HG02571 (cell line): ENCODE measurements at regions not wholly inside any gene's neighbourhood (a gene's known extent, or its start where the extent isn't known, plus 50 kb on each side); places are given as distances from the start of the nearest gene placed in this dataset.
"Not testable (repeated sequence)": the region's sequence is repeated elsewhere in the genome, so short reads cannot be mapped to it uniquely, and the experiment has no call there.

Experiments
- ATAC-seq: cut with Tn5 transposase; IDR thresholded peaks from one replicate; pipeline ENCODE4 v1.9.1; 2021; ENCODE audit warnings: mild to moderate bottlenecking, moderate library complexity; ENCODE audit not compliant: unreplicated experiment

DNA sequence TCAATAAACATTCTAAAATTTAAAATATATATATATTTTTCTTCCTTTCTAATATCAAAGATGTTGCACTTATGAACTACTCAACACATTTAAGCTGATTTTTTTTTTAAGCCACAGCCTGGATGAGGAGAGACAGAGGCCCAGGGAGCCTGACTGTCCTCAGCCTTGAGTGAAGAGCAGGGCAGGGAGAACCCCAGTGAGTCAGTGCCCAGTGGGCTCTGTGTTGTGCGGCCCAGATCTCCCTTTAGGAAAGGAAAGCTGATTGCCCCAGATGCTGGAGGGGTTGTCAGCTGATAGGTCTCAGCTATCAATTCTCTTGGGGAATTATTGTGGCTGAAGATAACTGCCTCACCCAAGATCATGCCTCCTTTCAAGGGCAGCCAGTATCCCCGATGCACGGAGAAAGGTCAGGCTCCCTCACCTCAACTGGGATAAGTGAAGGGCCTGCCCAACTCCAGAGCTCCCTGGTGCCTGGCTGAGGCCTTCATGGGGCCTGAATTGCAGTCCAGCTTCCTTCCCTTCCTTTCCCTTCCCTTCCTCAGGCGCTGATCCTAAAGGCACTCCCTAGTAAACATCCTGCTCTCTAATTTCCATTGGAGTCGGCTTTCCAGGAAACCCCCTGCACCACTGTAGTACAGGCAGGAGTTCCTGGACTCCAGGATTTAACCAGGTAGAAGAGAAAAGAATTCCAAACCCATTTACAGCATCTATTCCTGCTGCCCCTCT is 106.9 kb upstream of the ATL2 start:
- ATAC-seq = no peak

DNA sequence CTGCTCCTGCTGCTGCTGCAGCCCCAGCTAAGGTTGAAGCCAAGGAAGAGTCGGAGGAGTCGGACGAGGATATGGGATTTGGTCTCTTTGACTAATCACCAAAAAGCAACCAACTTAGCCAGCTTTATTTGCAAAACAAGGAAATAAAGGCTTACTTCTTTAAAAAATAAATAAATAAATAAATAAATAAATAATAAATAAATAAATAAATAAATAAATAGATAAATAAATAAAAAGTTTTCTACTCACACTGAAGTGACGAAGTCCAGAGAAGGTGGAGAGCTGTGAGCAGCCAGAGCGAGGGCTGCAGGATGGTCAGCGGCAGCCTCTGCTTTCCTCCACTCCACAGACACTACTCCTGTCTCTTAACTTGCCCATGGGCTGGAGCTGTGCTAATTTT is 105.6 kb upstream of the ATL2 start:
- ATAC-seq = not testable (repeated sequence)

DNA sequence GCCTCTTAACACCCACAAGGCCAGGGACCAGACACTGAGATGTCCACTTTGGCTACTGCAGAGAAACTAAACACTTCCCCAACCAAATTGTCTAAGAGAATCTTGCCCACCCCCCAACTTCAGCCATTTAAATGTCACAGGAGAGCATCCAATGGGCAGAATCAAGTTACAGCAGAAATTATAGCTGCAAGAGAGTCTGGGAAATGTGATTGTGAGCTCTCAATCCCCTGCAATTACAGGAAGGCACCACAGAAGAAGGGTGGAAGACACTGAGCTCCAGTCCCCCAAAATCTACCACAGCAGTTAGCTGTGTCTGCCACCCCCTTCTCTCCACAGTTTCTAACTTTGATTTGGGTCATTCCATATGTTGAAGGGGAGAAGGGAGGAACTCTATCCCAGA is 103.5 kb upstream of the ATL2 start:
- no peak for ATAC-seq

DNA sequence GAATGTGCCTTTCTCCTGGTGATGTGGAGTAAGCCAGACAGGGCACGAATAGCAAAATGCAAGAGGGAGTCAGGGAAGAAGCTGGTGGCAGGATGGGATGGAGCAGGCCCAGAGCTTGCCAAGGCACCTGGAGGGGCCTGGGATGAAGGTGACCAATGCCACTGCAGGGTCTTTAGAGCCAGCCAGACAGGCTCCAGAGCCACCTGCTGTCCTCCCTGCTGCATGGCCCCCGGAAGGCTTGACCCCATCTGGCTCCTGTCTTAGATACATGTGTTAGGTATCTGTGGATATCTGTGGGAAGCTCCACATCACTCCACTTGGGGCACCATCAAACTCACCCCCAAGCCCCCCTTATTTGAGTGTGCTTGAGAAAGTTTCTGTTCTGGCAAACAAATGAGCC is 99.9 kb upstream of the ATL2 start:
- no peak for ATAC-seq

DNA sequence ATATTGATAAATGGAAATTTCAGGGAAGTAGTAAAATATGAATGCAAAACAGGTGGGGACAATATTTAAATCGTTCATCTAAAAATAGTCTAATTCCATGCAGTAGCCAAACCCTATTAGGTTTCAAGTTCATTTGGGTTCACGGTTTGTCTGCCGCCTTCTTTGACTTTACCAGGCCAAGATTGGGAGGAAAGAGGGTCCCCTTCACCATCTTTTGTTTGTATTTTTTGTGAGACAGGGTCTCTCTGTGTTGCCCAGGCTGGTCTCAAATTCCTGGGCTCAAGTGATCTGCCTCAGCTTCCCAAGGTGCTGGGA is 98.5 kb upstream of the ATL2 start:
- no peak for ATAC-seq

DNA sequence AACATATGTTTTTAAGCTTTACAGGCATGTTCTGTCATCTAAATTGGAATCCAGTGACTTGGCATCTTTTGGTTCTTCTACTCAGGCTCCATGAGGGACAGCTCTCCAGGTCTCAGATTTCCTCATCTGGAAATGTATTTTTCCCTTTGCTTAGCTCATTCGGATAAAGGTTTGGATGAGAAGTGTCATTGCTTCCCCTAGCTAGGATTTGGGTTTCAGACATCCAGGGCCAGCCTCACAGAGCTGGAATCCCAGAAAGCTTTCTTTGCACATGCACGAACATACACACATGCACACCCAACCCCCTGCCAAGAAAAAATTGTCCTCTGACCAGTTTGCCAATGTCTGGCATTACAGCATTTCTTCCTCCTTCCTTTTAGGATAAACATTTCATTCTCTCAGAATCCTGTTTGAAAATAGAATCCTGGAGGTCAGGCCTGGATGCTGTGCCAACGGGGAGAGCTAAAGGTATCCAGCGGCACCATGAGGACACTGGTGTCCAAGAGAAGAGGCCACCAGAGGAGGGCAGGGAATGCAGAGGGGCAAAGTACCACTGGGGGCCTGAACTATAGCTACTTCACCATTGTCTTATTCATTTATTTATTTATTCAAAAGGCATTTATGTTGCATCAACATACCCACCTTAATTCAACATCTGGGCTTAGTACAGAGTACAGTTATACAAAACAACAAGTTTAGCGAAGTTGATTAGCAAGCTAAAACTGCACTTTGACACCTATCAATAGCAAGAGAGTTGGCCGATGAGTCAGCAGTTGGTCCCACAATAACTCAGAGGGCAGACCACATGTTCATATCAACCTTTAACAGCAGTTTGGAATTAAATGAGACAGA is 97.9 kb upstream of the ATL2 start:
- no peak for ATAC-seq

DNA sequence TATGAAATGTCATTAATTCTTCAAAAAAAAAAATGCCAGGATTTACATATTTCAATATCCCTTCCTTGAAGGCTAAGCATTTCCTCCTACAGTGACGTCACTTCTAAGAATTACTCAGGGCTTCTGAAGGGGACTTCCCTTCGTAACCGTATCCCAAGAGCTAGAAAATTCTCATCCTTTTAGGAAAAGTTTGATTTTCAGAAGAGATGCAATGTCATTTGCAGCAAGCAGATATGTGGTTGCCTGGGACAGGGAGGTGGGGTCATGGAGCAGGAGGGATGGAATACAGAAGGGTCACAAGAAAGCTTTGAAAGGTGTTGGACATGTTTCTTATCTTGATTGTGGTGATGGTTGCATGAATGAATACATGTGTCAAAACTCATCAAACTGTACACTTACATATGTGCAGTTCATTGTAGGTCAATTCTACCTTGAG is 97.0 kb upstream of the ATL2 start:
- no peak for ATAC-seq

DNA sequence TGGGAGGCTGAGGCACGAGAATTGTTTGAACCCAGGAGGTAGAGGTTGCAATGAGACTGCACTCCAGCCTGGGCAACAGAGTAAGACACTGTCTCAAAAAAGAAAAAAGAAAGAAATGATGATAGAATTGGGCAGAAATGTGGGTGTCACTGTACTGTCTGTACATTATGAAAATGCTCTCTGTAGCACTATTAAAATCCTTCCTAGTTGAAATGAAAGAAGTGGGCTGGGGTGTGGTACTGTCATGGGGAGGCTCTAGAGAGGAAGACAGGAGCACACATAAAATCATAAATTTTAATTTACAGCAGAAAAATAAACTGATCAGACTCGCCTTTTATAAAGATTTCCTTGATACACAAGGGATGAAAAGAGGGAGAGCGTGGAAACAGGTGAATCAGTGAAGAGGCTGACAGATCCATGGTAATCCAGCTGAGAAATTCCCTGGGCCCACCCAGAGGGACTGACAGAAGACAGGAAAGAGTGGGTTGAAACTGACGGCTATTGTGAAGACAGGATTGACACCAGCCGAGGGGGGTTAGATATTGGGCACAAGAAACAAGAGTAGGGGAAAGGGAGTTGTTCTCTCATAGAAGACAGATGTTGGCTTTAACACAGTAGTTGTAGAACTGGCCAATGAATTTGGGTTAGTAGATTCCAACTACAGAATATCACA is 96.4 kb upstream of the ATL2 start:
- no peak for ATAC-seq

DNA sequence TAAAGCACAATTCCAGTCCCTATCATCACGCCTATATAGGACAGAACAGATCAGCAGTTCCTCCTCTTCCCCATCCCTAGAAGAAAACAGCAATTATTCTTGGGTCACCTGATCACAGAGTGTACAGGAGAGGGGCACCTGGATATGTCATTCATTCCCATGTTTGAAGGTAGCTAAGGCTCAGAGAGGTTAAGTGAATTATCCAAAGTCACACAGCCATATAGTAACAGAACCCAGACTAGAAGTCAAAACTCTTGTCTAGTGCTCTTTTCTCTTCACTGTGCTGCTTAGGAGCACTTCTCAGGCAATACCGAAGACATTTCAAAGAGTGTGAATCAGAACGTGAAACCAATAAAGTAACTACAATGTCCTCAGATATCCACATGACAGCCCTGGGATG is 93.0 kb upstream of the ATL2 start:
- no peak for ATAC-seq

DNA sequence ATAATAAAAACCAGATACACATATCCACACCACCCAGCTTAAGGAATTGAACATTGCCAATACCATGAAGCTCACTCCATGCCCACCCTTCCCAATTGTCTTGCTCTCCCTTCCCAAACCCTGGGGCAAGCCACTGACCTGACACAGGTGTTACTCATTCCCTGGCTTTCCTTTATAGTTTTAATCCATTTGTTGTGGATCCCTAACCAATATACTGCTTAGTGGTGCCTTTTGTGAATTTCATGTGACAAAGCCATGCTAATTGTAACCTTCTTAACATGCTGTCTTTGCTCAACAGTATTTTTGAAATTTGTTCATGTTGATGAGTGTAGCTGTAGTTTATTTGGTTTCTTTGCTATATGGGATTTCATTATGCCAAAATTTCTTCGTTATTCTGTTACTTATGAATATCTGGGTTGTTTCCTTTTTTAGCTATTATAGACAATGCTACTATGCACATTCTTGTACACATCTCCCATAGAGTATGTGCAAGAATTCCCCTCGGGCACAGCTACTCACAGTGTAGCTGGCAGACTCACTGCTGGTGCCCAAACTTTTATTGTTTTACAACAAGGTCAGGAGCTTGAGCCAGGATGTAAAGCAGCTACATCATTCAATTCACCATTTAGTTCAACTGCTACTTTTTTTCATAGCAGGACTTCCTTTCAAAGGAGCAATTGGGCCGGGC is 90.8 kb upstream of the ATL2 start:
- no peak for ATAC-seq

DNA sequence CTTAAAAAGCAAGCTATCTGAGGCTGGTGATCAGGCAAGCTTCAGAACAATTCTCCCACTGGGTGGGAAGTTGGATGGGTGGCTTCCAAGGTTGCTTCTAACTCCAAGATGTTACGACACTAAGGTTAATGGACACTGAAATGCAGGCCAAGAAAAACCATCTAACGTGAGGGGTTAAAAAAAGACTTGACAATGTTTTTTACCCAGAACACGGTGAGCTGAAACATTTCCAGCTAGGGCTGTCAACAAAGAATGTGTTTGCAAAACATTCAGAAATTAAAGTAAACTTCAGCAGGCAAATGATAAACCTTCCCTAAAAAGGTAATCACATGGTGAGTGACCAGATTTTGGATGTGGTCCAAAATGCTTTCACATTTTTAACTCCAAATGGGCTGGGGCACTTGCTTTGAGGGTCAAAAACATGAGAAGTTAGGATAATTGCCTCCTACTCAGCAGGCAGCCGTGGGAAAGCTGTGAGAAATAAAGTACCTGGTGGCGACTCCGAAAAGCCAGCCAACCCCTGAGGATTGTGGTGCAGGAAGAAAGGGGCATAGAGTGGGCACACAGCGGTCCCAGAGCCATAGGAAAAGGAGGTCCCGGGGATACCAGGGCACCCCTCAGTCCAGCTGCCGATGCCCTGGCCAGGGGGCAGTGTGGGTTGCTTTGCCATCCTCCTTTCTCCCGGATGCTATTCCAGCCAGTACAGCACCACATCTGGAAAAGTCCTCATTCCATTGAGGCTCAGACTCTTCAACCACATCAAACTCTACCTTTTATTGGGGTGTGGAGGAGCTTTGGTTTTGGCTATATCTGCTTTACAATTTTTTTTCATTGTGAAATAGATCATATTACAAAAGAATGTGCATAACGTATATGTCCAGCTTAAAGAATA is 90.0 kb upstream of the ATL2 start:
- ATAC-seq = no peak

DNA sequence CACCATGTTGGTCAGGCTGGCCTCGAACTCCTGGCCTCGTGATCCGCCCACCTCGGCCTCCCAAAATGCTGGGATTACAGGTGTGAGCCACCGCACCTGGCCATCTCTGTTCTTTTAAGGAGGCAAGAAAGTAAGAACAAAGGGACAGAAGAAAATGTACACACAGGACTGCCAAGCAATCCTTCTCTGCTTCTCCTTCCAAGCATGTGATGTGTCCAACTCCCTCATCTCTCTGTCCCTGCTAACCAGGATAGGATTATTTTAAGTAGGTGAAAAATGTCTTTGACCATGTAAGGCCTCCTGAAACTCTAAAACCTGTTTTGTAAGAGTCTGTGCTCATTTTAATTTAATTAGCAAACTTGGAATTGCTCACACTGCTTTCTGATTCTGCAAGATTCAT is 89.3 kb upstream of the ATL2 start:
- ATAC-seq = no peak

DNA sequence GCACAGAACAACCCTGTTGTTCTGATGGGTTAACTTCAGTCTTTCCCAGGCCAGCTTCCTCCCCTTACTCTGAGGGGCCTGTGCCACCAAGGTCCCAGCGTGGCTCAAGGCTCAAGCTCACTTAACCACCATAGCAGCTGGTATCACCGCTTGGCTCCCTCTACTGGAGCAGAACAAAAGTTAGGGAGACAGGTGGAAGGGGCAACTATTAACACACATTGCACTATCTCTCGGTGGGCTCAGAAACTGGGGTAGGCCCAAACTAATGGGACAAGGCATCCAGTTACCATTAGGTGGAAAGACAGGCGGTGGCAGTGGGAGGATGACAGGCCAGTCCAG is 88.7 kb upstream of the ATL2 start:
- no peak for ATAC-seq

DNA sequence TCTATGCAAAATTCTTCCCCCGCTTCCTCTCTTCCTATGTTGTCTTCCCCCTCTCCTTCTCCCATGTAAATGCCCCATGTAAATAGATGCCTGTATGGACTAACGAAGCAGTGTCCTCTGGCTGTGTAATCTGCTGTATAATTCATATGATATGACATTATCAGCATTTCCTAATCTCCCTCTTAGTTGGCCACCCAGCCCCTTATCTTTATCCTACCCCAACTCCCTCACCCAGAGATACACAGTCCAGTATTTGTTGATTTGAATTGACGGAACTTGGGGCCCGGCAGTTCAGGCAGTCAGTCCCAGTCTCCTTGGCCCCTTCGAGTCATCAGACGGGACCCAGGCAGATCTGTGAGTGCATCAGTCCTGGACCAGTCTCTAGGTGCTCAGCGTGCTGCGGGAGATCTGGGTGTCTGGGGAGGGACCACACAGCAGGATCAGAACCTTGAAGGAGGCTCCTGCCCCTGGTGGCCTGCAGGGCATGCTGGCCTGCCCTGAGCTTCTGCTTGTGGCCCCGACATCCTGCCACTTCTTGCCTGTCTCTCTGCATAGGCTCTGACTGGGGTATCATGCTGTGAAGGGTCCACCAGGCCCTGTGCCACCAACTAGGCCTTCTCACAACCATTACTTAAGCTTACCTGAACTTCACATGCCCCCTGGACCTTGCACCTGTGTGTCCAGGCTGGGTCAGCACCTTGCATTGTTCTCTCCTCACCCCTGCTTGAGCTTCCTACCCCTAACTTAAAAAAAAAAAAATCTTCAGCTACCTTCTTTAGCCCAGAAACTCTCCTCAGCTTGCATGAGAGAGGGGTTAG is 88.1 kb upstream of the ATL2 start:
- ATAC-seq = no peak

DNA sequence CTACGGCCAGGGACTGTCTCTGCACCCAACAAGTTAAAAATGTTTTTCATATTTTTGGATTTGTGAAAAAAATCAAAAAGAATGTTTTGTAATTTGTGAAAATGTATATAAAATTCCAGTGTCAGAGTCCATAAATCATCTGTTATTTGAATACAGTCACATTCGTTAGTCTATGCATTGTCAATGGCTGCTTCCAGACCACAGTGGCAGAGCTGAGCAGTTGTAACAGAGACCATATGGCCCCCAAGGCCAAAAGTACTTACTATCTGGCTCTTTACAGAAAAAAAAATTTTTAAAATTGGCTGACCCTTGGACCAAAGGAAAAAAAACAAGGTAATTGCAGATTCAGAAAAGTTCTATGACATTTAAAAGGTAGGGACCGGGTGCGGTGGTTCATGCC is 86.7 kb upstream of the ATL2 start:
- no peak for ATAC-seq

DNA sequence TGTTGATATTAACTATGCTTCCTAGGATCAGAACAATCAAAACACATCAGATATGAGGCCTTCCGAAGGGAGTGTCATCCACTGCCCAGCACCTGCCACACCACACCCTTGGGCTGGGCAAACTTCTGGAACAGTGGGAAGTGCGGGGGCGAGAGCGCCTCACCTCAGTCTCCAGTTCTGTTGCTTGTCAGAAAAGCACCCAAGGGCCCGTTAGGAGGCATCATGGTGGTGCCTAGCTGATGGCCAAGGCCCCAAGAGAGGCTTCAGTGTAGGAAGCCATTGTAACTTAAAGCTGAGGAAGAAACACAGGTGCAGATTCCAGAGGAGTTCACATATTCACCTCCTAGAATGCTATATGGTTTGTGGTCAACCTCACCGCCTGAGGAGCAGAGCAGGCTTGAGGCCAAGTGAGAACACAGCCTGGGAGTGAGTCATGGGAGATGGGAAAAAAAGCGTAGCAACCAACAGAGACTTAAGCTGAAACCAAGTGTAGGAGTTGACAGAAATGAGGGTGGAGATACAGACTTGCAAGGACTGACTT is 85.1 kb upstream of the ATL2 start:
- no peak for ATAC-seq

DNA sequence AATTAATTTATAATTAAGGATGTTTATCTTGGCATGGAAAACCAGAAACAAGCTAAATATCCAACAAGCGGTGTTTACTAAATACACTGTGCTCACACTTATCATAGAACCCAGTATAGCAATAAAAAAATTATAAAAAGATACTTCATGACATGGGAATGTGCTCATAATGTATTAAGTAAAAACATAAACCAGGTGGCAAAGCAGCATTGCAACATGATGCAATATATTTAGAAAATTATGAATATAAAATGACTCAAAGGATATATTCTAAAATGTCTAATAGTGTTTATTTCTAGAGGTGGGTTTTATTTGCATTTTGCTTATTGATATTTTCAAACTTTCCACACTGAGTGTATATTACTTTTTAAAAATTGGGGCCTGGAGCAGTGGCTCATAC is 84.4 kb upstream of the ATL2 start:
- ATAC-seq = no peak

DNA sequence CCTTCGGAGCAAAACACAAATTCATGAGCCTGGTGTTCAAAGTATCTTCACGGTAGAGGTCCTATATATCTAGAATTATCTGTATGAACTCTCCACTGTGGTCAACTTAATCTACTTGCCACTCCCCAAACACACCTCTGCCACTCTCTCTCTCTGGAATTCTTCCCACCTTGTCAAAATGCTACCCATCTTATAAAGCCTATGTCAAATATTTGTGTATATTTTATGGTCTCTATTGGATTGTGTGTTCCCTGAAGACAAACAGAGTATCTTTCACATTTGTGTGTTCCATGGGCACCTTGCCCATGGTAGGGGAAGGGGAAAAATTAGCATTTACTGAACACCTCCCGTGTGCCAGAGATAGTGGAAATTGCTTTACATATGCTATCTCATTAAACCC is 83.2 kb upstream of the ATL2 start:
- ATAC-seq = no peak

DNA sequence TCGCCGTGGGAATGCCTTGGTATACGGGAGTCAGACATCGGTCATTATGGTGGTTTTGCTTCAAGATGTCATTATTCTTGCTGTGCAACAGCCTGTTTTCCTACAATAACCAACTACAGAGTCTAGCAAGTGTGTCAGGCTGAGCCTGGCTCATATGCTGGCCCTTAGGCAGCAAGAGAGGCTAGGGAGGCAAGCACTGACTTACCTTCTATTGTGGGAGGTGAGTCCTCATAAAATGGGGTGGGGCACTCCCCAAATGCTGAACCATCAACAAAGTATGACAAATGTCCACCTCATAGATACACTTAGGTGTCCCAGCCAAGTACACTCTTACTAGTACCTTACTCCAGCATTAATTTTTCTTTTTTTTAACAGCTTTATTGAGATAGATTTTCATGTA is 77.0 kb upstream of the ATL2 start:
- no peak for ATAC-seq
